Liver (tissue), 8 donors: ENCODE measurements at regions not wholly inside any gene's neighbourhood (a gene's known extent, or its start where the extent isn't known, plus 50 kb on each side); places are given as distances from the start of the nearest gene placed in this dataset.

Experiments
- DNase-seq: peaks from one replicate; pipeline ENCODE4 v3.0.0-alpha.2; 2017; ENCODE audit warnings: low spot score
- H3K27ac ChIP-seq, 2 donors: one replicate each; pipeline ENCODE4 v1.7.0; 2013; ENCODE audit warnings: inconsistent platforms in 2 of 2, low read length in 2 of 2, control low read depth in 1 of 2, low read depth in 1 of 2, mild to moderate bottlenecking in 1 of 2
- H3K27me3 ChIP-seq, 4 donors: one replicate each; pipeline versions ENCODE4 v1.6.1 to v1.7.0; 2013; ENCODE audit warnings: low read length in 3 of 4, inconsistent platforms in 1 of 4, mild to moderate bottlenecking in 1 of 4, moderate library complexity in 1 of 4; ENCODE audit not compliant: control insufficient read depth in 4 of 4, insufficient read depth in 4 of 4
- H3K36me3 ChIP-seq, 4 donors: one replicate each; pipeline versions ENCODE4 v1.6.1 to v1.7.0; 2013; ENCODE audit warnings: low read length in 3 of 4, mild to moderate bottlenecking in 3 of 4, low read depth in 1 of 4, moderate library complexity in 1 of 4; ENCODE audit not compliant: control insufficient read depth in 4 of 4, insufficient read depth in 3 of 4
- H3K4me1 ChIP-seq, 4 donors: one replicate each; pipeline versions ENCODE4 v1.6.1 to v1.7.0; 2013; ENCODE audit warnings: low read length in 3 of 4, mild to moderate bottlenecking in 3 of 4, moderate library complexity in 1 of 4; ENCODE audit not compliant: control insufficient read depth in 4 of 4, insufficient read depth in 4 of 4
- H3K4me3 ChIP-seq, 3 donors: one replicate each; pipeline versions ENCODE4 v1.6.1 to v1.7.0; 2013; ENCODE audit warnings: low read length in 3 of 3, control low read depth in 1 of 3, low read depth in 1 of 3, mild to moderate bottlenecking in 1 of 3
- H3K9ac ChIP-seq, 2 donors: one replicate each; pipeline ENCODE4 v1.7.0; 2013; ENCODE audit warnings: low read length in 2 of 2, mild to moderate bottlenecking in 2 of 2, moderate library complexity in 2 of 2, control low read depth in 1 of 2, low read depth in 1 of 2
- H3K9me3 ChIP-seq, 4 donors: one replicate each; pipeline versions ENCODE4 v1.6.1 to v1.7.0; 2013; ENCODE audit warnings: low read length in 3 of 4; ENCODE audit not compliant: control insufficient read depth in 4 of 4
- ATF3 ChIP-seq: IDR thresholded peaks from 2 replicates; pipeline ENCODE4 v1.6.1; 2016; ENCODE audit warnings: antibody characterized with exemption
- EGR1 ChIP-seq, 2 donors: IDR thresholded peaks; 2 replicates each; pipeline ENCODE4 v1.6.1; 2016 to 2018; ENCODE audit warnings: antibody characterized with exemption in 2 of 2, low read depth in 2 of 2
- FOXA1 ChIP-seq: IDR thresholded peaks from 2 replicates; pipeline ENCODE4 v1.6.1; 2016; ENCODE audit warnings: antibody characterized with exemption
- FOXA2 ChIP-seq: IDR thresholded peaks from 2 replicates; pipeline ENCODE4 v1.6.1; 2016; ENCODE audit warnings: antibody characterized with exemption
- GABPA ChIP-seq, 2 donors: IDR thresholded peaks in 1 of 2; conservative IDR thresholded peaks in 1 of 2; 2 replicates each; pipeline ENCODE4 v1.6.1; 2016; ENCODE audit warnings: antibody characterized with exemption in 2 of 2, mild to moderate bottlenecking in 1 of 2, moderate library complexity in 1 of 2
- HNF4A ChIP-seq, 2 donors: conservative IDR thresholded peaks; 2 replicates each; pipeline ENCODE4 v1.6.1; 2016; ENCODE audit warnings: antibody characterized with exemption in 2 of 2, mild to moderate bottlenecking in 2 of 2
- HNF4G ChIP-seq: IDR thresholded peaks from 2 replicates; pipeline ENCODE4 v1.6.1; 2016; ENCODE audit warnings: antibody characterized with exemption
- JUND ChIP-seq, 2 donors: IDR thresholded peaks; 2 replicates each; pipeline ENCODE4 v1.6.1; 2016; ENCODE audit warnings: antibody characterized with exemption in 2 of 2
- MAX ChIP-seq: IDR thresholded peaks from 2 replicates; pipeline ENCODE4 v1.6.1; 2016; ENCODE audit warnings: antibody characterized with exemption
- NR2F2 ChIP-seq: IDR thresholded peaks from 2 replicates; pipeline ENCODE4 v1.6.1; 2016; ENCODE audit warnings: antibody characterized with exemption
- SP1 ChIP-seq: IDR thresholded peaks from 2 replicates; pipeline ENCODE4 v1.6.1; 2018; ENCODE audit warnings: antibody characterized with exemption, mild to moderate bottlenecking
- TAF1 ChIP-seq: conservative IDR thresholded peaks from 2 replicates; pipeline ENCODE4 v1.6.1; 2016; ENCODE audit warnings: antibody characterized with exemption, mild to moderate bottlenecking
- YY1 ChIP-seq: IDR thresholded peaks from 2 replicates; pipeline ENCODE4 v1.6.1; 2016; ENCODE audit warnings: antibody characterized with exemption, mild to moderate bottlenecking
- WGBS: extraction: QIAGEN DNeasy Blood & Tissue Kit; methylation state at CpG from one replicate; pipeline ENCODE4 v1.1.7; 2013; 5-methylcytosine and 5-hydroxymethylcytosine counted together
- TF ChIP-seq, protein P1 (sequence below): IDR thresholded peaks from 2 replicates; pipeline ENCODE4 v1.6.1; 2016; ENCODE audit warnings: antibody characterized with exemption
- TF ChIP-seq, protein P2 (sequence below): fragments of 150-350 bp; IDR thresholded peaks from 2 replicates; pipeline ENCODE4 v1.5.1; 2017; ENCODE audit warnings: improper control_type of control experiment, low read depth, low read length; ENCODE audit not compliant: missing input control
- TF ChIP-seq, protein P3 (sequence below): IDR thresholded peaks from 2 replicates; pipeline ENCODE4 v1.6.1; 2016; ENCODE audit warnings: antibody characterized with exemption, mild to moderate bottlenecking
- donor health status: healthy.
- donor health status: healthy.
- donor health status: healthy.
- donor health status: healthy.
- donor health status: healthy.

DNA sequence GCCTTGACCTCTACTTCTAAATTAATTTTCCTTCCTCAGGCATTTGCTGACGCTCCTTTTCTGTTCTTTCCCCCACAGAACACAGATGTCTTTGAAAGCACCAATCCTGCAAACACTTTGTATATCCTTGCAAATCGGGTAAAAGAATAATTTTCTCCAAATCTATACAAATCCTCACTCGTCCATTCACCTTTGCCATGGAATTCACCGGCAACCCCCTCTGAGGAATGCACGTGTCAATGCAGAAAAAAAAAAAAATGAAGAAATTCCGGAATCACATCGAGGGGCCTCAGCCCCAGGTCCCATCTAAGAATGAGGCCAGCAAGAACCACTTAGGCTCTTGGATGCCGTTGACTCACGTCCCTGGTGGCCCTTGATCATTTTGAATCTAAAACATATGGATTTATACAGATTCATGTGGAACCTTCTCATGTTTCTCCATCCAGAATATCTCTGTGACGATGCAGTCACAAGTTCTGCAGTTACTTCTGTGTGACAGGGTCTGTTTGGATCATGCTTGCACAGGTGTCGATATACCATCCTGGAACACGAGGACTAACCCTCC is 136.9 kb downstream of the RBFOX3 start:
- no peak overlapping the region for H3K4me3 ChIP-seq
- H3K36me3 ChIP-seq, result no peaks in the 10 kb centered on the region
- TF ChIP-seq, protein P1, sequence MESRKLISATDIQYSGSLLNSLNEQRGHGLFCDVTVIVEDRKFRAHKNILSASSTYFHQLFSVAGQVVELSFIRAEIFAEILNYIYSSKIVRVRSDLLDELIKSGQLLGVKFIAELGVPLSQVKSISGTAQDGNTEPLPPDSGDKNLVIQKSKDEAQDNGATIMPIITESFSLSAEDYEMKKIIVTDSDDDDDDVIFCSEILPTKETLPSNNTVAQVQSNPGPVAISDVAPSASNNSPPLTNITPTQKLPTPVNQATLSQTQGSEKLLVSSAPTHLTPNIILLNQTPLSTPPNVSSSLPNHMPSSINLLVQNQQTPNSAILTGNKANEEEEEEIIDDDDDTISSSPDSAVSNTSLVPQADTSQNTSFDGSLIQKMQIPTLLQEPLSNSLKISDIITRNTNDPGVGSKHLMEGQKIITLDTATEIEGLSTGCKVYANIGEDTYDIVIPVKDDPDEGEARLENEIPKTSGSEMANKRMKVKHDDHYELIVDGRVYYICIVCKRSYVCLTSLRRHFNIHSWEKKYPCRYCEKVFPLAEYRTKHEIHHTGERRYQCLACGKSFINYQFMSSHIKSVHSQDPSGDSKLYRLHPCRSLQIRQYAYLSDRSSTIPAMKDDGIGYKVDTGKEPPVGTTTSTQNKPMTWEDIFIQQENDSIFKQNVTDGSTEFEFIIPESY, result no peak
- TF ChIP-seq SP1 (no peak), YY1 (no peak), GABPA (IDR thresholded peaks at IDR 0.05 in 1 of 2, conservative IDR thresholded peaks at IDR 0.05 in 1 of 2) (no peak), FOXA2 (no peak), MAX (no peak), JUND (IDR thresholded peaks at IDR 0.05) (no peak), FOXA1 (no peak), HNF4G (no peak)
- no peaks in the 10 kb centered on the region for H3K4me1 ChIP-seq
- 70% methylated on average over 12 of the region's 12 CpGs for WGBS
- no peaks in the 10 kb centered on the region for H3K9me3 ChIP-seq
- no peak for DNase-seq
- no peak overlapping the region for H3K9ac ChIP-seq
- peaks cover 0 to 12% (median 0%) of the 10 kb centered on the region in 4 donors for H3K27me3 ChIP-seq
- no peak overlapping the region for H3K27ac ChIP-seq

DNA sequence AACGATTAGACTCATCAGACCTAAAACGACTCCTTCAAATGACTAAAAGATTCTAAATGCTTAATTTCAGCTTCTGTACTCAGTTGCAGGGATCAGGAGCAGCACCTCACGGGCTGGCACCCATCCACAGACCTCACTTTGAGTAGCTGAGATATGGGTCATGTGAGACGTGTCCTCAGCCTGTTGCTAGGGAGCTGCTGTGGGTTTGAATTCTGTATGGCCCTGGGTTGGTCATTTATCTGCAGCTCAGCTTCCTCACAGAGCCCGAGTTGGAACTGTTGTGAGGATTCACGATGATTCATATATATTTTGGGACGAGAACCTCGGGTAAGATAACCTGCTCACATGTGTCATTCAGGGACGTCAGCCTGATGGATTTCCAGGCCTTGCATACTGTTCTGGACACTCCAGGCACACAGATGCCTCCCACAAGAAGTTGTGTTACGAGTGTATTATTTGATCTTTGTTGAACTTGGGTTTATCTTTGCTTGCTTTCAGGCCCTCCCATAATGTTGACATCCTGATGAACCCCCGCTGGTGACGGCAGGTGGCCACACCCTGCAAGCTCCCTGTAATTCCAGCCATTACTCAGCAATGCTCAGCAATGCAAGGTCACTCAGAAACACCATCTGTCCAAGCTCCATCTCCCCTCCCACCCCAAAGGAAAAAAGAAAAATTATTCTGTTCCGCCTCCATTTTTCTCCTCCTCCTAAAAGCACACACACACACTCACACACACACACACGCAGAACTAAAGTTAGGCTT is 137.6 kb downstream of the RBFOX3 start:
- peaks cover 0 to 18% (median 0%) of the 10 kb centered on the region in 4 donors for H3K27me3 ChIP-seq
- no peak overlapping the region for H3K4me3 ChIP-seq
- no peaks in the 10 kb centered on the region for H3K9me3 ChIP-seq
- TF ChIP-seq MAX (no peak), NR2F2 (no peak), FOXA2 (no peak), HNF4A (conservative IDR thresholded peaks at IDR 0.05) (no peak), TAF1 (no peak), YY1 (no peak), HNF4G (no peak), EGR1 (IDR thresholded peaks at IDR 0.05; ENCODE audit: low read depth in 2 of 2) (no peak), JUND (IDR thresholded peaks at IDR 0.05) (no peak), SP1 (no peak), ATF3 (no peak)
- TF ChIP-seq, protein P2, sequence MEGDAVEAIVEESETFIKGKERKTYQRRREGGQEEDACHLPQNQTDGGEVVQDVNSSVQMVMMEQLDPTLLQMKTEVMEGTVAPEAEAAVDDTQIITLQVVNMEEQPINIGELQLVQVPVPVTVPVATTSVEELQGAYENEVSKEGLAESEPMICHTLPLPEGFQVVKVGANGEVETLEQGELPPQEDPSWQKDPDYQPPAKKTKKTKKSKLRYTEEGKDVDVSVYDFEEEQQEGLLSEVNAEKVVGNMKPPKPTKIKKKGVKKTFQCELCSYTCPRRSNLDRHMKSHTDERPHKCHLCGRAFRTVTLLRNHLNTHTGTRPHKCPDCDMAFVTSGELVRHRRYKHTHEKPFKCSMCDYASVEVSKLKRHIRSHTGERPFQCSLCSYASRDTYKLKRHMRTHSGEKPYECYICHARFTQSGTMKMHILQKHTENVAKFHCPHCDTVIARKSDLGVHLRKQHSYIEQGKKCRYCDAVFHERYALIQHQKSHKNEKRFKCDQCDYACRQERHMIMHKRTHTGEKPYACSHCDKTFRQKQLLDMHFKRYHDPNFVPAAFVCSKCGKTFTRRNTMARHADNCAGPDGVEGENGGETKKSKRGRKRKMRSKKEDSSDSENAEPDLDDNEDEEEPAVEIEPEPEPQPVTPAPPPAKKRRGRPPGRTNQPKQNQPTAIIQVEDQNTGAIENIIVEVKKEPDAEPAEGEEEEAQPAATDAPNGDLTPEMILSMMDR, result no peak
- TF ChIP-seq, protein P1, result no peak
- TF ChIP-seq, protein P3, sequence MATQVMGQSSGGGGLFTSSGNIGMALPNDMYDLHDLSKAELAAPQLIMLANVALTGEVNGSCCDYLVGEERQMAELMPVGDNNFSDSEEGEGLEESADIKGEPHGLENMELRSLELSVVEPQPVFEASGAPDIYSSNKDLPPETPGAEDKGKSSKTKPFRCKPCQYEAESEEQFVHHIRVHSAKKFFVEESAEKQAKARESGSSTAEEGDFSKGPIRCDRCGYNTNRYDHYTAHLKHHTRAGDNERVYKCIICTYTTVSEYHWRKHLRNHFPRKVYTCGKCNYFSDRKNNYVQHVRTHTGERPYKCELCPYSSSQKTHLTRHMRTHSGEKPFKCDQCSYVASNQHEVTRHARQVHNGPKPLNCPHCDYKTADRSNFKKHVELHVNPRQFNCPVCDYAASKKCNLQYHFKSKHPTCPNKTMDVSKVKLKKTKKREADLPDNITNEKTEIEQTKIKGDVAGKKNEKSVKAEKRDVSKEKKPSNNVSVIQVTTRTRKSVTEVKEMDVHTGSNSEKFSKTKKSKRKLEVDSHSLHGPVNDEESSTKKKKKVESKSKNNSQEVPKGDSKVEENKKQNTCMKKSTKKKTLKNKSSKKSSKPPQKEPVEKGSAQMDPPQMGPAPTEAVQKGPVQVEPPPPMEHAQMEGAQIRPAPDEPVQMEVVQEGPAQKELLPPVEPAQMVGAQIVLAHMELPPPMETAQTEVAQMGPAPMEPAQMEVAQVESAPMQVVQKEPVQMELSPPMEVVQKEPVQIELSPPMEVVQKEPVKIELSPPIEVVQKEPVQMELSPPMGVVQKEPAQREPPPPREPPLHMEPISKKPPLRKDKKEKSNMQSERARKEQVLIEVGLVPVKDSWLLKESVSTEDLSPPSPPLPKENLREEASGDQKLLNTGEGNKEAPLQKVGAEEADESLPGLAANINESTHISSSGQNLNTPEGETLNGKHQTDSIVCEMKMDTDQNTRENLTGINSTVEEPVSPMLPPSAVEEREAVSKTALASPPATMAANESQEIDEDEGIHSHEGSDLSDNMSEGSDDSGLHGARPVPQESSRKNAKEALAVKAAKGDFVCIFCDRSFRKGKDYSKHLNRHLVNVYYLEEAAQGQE, result no peak
- DNase-seq, result no peak
- no peak overlapping the region for H3K9ac ChIP-seq
- no peaks in the 10 kb centered on the region for H3K4me1 ChIP-seq
- H3K36me3 ChIP-seq, result no peaks in the 10 kb centered on the region
- 54% methylated on average over 14 of the region's 14 CpGs for WGBS
- no peak overlapping the region for H3K27ac ChIP-seq
